ENCODE measurements at regions not wholly inside any gene's neighbourhood (a gene's known extent, or its start where the extent isn't known, plus 50 kb on each side); places are given as distances from the start of the nearest gene placed in this dataset.
"Not testable (repeated sequence)": the region's sequence is repeated elsewhere in the genome, so short reads cannot be mapped to it uniquely, and the experiment has no call there.

GRCh38 chr12:93223440-93224426 is 154.0 kb upstream of the NUDT4 start:
- DNase-seq, result no peak

- DNase-seq, result no peak
Observed at GRCh38 chr12:93225094-93225493, 152.6 kb upstream of the NUDT4 start.

- no peak for DNase-seq
Observed at GRCh38 chr12:93226361-93226760, 151.4 kb upstream of the NUDT4 start.

- no peak for DNase-seq
Observed at GRCh38 chr12:93229494-93230325, 148.0 kb upstream of the NUDT4 start.

GRCh38 chr12:93230326-93230720 is 147.4 kb upstream of the NUDT4 start:
- no peak for DNase-seq

- no peak for DNase-seq
Observed at GRCh38 chr12:93231938-93232337, 145.8 kb upstream of the NUDT4 start.

- DNase-seq, result no peak
Observed at GRCh38 chr12:93234641-93235040, 143.1 kb upstream of the NUDT4 start.

GRCh38 chr12:93235881-93236280 is 141.8 kb upstream of the NUDT4 start:
- no peak for DNase-seq

- no peak for DNase-seq
Observed at GRCh38 chr12:93237235-93237915, 140.3 kb upstream of the NUDT4 start.

- DNase-seq, result not testable (repeated sequence)
Observed at GRCh38 chr12:93238512-93239262, 139.0 kb upstream of the NUDT4 start.

- DNase-seq, result not testable (repeated sequence)
Observed at GRCh38 chr12:93239789-93240188, 137.9 kb upstream of the NUDT4 start.

- DNase-seq, result no peak
Observed at GRCh38 chr12:93242154-93242972, 135.4 kb upstream of the NUDT4 start.

- DNase-seq, result no peak
Observed at GRCh38 chr12:93243382-93243688, 134.4 kb upstream of the NUDT4 start.

GRCh38 chr12:93243689-93244513 is 133.8 kb upstream of the NUDT4 start:
- DNase-seq, result peak; percentile 10

- peak; percentile 34 for DNase-seq
Observed at GRCh38 chr12:93244514-93245077, 133.1 kb upstream of the NUDT4 start.

- peak; percentile 22 for DNase-seq
Observed at GRCh38 chr12:93245543-93245942, 132.2 kb upstream of the NUDT4 start.

GRCh38 chr12:93247313-93247991 is 130.3 kb upstream of the NUDT4 start:
- no peak for DNase-seq

GRCh38 chr12:93252221-93252620 is 125.5 kb upstream of the NUDT4 start:
- DNase-seq, result no peak

- DNase-seq, result no peak
Observed at GRCh38 chr12:93254911-93255310, 122.8 kb upstream of the NUDT4 start.
